ENCODE measurements at regions not wholly inside any gene's neighbourhood (a gene's known extent, or its start where the extent isn't known, plus 50 kb on each side); places are given as distances from the start of the nearest gene placed in this dataset.

DNA sequence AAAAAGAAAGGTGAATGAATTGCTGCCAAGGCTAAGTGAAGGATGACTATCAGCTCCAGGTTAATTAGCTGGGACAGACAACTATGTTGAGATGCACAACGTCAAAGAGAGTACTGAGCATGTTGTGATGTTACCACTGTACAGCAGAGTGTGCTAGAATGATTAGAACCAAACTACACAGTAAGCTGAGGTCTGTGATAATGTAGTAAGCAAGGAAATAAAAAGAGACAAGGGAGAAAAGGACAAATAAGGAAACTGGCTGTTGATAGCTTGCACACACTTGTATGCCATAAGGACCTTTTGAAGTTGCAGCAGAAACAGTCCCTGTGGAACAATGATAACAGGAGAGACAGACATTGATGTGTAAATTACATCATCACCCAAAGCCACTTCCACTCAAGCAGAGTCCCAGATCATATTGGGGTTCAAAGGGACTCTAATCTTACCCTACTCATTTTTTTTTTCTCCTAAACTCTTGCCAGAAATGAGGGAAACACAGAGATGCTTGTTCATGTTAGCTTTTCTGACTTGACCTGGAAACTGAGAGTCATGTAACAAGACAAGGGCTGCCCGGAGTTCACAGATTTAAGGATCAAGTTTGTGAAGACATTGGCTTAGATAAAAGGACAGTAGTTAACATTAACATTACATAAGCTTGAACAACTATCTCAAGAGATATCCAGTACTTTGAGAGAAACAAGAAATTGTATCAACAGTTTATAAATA lies 189.9 kb downstream of the CENPW start:
- DNase-seq, result no peak

DNA sequence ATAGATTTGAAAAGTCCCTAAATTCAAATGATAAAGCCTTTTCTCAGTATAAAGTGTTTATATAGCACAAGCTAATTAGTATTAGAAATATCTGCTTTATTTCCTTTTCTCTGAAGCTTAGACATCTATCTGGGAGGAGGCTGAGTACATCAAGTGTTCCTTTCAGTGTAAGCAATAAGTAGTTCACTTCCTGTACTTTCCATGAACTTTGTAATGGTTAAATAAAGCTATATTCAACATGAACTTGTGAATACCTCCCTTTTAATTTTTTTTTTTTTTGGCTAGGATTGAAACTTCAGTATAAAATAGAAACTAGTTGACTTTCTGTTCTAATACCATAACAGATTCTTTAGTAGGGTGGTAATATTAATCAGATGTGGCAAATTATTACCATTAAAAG lies 190.9 kb downstream of the CENPW start:
- no peak for DNase-seq

DNA sequence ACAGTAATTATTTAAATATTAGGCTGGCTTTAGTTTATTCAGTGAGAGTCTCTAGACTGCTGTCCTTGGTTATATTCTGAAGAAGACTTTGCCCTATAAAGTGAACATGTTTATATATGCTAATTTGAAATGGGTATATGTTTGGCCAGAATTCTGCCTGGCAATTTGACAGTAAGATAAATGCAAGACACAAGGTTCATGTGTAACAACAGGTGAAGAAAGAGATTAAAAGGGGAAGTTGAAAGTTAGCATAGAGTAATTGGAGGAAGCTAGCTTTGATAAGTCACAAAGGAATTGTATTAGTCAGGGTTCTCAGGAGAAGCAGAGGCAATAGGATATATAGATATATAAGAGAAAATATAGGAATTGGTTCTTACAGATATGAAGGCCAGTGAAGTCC lies 191.4 kb downstream of the CENPW start:
- DNase-seq, result no peak

DNA sequence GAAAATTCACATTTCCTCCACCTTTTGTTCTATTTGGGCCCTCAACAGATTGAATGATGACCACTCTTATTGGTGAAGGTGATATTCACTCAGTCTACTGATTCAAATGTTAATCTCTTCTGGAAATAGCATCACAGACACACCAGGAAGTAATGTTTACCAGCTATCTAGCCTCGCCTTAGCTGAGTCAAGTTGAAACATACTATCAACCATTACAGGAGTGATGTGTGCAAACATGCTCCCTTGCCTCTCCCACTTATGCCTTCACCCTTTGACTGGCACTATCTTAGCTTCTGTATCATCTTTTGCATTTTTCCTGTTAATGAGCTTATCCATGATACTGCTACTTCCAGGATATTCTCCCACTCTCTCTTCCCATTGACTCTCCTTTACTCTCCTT lies 191.9 kb downstream of the CENPW start:
- DNase-seq, result no peak

DNA sequence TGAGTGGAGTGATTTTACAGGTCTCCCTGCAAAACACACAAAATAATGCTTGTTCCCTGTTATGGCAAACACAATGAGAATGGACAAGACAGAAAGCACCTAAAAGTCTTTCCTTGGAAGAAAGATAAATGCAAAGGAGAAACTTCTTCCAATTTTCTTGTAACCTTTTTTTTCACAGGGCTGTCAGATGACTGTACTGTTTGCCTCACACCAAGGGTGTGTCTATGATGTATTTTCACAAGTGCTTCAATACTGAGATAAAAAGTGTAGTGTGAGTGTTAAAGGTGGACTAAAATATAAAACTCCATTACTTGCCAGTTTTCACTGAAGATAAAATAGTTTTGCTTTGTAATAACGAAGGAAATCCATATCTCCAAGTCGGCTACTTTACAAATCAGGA lies 194.5 kb downstream of the CENPW start:
- DNase-seq, result no peak

DNA sequence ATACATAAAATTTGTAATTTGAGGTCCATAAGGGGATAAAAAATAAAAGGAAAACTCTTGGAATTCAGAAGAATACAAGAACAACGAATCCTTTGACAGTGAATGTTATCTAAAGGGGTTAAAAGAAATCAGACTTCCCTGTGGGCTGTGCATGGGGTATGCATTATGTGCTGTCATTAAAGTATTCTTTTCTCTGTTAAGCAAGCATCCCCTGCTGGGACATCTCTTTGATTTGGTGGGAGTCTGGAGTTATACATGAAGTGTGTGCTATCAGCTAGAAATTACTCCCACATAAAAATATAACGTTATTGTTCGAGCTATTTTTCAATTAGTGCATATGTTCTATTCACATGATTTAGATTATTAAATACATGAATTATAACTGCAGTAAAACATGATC lies 195.2 kb downstream of the CENPW start:
- DNase-seq, result no peak

DNA sequence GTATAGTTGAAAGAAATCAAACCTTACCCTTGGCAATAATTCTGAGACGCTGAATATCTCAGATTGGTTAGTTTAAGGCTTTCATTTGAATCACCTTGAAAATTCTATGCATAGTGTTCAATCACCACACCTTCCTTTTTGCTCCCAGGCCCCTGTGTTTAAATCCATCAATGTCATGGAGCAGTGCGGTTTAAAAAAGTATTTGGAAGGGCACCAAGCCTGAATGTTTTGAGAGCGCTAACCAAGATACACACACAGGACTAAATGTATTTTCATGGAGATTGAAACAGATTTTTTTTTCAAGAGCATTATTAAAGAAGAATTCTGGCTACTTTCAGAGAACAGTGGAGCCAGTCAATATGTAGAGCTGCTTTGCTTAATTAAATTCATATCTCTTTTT lies 195.7 kb downstream of the CENPW start:
- no peak for DNase-seq

DNA sequence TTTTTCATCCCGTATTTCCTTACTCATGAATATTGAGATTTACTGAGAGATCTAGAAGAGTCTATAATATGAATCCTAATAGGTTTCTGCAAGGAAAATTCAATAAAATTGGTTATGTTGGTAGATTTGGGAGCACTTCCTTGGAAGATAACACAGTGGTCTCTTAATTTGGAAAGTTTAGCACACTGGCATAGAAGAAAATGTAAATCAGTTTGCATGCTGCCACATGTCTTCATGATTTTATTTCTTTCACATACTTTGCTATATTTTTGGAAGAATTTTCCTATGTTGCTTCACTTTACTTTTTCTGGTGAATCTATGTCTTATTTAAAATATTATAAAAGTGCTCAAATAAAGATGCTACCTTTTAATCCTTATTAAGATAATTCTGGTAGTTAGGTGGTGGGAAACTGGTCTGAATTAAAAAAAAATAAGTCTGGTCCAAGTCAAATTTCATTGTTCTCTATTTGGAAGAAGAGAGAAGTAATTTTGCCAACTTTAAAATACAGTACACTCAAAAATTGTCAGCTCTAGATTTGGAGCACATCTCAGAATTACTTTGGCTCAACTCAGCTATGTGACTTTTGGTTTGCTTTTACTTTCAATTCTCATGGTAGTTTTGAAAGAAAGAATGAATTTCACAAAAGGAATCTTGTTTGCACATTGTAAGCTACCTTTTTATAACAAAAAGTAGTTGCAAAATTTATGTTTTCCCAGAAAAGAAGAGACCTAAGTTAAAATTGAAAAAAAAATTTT lies 197.3 kb downstream of the CENPW start:
- no peak for DNase-seq

DNA sequence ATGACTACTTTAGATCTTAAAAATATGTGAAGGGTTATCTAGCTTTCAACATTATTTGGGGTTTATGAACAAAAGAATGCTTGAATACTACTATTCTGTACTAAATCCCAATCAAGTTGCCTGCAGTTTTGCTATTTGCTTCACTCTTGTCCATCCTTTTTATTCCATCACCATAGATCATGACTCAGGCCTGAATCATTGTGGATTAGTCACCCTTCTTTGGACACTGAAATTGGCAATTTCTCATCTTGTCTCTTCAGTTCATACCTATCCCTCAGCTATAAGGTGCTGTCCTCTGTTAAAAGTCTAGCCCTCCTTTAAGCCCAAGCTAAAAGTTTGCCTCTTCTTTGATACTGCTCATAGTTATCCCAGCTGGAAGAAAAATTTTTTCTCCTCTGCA lies 199.1 kb downstream of the CENPW start:
- no peak for DNase-seq

DNA sequence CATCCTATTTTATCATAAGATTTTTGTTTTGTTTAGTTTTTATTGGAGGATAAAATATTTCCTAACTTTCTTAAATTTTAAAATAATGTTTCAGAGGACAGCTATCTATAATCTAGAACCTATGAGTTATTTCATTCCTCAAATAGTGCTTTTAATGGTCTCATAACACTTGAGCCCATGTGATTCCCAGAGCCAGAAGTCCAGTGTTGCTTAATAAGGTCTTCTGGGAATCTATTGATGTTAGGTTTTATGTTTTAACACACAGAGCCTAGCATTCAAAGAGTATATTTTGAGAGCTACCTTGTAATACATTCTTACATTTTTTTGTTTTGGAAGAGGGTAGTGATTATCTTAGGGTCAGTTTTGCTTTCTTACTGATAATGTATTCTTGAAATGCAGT lies 200.2 kb downstream of the CENPW start:
- no peak for DNase-seq

DNA sequence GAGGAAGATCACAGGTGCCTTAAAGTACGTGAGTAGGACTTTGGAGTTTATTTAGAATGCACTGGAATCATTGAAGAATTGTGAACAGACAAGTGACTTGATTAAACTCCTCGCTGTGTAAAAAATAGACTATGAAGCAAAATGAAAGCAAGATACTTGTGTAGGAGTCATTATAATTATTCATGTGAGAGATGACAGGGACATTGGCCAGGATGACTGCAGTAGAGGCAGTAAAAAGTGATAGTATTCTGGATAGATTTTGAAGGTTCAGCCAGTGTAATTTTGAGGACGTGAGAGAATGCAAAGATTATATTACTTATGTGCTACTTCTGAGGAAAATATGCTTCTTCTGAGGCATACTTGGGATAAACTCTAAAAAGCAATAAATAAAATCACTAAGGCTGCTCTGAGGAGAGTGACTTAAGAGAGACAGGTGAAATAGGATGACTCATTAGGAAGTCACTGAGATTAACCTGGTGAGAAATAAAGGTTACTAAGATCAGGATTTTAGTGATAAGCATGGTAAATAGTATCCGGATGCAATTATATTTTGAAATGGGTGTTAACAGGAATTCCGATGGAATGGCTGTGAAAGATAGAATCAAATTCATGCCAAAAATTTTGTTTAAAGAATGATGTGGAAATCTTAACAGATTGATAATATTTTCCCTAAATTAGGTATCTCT lies 202.0 kb downstream of the CENPW start:
- DNase-seq, result no peak

DNA sequence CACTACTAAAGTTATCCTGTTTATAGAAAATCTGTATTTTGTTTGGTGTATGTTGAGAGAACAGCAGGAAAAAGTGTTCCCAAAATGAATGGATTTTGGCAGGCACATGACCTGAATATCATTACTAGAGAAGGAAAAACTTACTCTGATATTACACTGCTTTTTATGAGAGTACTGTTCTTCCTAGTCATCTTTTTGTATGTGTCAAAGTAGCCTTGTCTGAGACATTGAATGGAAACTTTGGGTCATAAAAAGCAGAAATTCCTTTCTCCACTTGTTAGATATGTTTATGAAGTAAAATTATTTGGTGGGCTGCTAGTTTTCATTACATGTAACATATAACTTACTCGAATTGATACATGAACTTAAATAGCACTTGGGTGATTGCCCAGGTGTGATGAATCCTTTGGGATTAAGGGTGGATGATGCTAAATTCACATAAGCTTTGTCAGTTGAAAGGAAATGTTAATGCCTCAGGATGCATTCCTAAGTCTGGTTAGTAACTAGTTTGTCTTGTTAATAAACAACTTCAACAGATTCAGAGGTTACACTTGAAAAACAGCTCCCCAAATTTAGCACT lies 206.7 kb downstream of the CENPW start:
- no peak for DNase-seq

DNA sequence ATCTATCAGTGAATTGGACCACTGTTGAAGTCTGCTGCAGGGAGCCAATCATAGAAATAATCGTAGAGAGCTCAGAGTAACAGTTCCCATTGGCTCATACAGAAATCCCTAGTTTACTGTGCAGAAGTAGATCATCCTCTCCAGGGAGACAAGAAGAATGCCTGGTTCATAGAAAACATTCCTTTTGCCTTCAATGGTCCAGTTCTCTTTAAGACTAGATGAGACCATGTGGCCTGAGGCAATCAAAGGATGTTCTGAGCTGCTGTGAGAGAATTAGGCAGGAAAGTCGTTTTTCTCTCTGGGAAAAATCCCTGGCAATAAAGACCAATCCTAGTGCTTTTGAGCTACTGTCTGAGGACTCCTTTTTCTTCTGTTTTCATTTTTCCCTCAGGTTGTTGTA lies 208.4 kb downstream of the CENPW start:
- DNase-seq, result no peak

DNA sequence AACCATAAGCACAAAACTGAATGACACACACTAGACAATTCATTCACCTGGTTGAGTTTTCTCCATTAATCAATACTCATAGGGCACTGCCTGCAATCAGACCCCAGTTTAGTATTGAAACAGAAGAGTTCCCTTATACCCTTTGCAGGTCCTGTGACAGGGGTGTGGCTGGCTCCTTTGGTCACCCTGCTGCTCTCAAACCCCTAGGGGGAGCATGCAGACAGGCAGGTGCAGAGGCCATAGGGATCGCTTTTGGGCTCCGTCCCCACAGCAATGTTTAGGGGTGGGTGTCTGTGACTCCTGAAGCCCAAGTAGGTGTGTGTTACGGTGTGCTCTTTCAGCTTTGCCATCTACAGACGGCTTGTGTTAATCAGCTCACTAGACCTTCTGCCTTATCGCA lies 210.4 kb downstream of the CENPW start:
- DNase-seq, result no peak

DNA sequence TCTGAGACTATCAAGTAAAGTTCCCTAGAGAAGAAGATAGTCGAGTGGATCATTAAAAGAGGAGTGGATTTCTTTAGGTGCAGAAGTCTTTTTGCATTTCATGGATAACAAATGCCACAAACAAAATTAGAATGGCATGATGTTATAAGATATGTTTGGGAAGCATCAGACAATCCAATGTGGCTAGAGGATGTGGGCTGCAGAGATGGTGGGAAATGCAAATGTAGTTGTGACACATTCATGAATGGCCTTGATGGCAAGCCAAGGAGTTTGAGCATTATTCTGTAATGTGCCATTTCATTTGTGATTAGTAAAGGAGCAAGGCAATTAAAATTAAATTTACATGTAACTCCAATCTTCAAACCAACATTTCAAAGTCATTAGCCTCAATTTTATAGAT lies 211.9 kb downstream of the CENPW start:
- DNase-seq, result no peak

DNA sequence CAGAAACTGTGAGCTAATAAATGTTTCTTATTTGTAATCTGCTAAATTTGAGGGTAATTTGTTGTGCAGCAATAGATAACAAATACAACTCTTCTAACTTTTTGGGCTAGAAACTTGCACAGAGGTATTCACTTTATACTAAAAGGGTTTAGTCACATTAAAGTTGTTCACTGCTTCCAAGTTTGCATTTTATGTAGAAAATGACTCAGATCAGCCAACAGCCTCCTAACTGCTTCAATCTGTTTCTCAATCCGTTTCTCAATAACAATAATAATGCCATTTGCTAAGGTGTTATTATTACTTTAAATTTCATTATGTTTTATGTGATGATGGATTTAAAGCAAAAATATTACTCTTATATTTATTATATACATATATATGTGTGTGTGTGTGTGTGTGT lies 213.9 kb downstream of the CENPW start:
- DNase-seq, result no peak

DNA sequence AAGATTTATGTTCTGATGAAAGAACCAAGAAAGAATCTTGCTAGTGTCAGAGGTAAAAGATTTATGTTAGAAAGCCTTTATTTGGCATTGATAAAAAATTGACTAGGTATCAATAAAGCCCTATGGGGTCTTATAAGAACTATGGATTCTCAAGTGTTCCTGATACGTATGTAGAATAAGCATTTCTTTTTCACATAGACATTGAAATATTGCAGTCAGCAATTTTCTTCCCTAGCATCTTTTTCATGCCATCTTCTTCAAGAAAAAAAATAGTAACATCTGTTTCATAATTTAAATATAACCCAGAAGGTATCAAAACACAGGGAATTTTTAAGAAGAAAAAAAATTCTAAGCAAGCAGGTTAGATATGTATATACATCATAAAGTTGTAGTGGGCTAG lies 230.6 kb downstream of the CENPW start:
- DNase-seq, result no peak

DNA sequence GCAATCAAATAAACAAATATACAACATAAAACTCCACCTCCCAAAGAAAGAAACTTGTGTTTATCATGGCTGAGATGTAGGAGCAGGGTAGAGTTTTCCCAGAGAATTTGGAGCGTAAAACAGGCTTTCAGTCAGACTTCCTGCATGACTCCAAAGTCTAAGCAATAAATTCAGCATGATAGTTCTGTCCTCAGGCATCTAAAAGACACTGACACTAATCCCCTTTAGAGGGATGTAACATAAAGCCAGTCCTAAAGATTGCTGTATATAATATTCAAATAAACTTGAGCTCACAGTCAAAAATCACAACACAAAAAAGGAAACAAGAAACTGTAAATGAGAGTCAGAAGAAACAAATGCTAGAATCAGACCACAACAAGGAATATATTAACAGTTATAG lies 234.4 kb downstream of the CENPW start:
- no peak for DNase-seq

DNA sequence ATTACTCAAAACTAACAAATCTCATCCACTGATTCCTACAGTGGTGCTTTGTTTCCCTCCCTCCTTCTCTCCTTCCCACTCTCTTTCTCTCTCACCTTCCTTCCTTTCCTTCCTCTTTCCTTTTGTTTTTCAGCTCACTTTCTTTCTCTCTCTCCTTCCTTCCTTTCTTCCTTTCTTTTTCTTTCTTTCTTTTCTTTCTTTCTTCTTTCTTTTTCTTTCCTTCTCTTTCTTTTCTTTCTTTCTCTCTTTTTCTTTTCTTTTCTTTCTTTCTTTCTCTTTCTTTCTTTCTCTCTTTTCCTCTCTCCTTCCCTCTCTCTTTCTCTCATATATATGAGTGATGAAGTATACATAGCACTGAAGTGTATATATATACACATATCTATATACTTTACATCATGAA lies 241.4 kb downstream of the CENPW start:
- DNase-seq, result no peak

DNA sequence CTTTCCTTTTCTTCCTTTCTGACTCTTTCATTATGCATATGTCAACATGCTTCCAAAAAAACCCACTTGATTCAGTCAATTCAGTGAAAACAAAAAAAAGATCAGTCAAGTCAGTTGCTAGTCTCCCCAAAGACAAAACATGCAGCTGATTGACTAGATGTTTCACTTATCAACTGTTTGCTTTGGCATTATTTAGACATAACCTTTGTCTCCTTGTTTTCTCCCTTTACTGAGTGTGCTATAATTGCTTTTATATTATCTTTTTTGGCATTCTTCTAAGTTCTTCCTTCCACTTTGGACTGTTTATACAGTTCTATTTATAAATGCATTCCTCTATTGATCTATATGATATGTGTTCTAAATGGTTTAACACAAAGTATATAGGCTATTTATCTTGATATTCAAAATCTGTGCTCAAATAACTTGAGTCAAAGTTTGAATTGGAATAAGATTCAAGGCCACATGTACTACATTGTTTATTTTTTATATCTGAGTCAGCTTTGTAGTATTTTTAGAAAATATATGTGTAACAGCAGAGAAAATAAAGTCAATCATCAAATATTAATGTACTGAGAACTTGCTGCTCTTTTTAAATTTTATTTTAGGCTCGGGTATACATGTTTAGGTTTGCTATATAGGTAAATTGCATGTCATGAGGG lies 260.5 kb downstream of the CENPW start:
- no peak for DNase-seq

DNA sequence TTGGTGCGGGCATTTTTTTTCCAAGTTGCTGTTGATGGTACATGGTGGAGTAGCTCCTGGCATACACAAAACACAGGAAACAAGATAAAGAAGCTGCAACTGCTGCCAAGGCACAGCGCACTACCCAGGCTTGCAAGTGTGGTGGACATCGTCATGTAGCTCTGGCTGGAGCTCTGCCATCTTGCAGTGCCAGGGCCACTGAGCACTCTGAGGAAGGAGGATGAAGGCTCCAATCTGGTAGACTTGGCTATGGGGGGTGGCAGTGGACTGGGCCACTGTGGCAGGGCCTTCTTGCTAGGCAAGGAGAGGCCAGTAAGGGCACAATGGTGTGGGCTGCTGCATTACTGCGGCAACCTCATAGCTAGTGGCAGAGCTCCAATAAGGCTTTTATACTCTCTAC lies 263.5 kb downstream of the CENPW start:
- DNase-seq, result no peak

DNA sequence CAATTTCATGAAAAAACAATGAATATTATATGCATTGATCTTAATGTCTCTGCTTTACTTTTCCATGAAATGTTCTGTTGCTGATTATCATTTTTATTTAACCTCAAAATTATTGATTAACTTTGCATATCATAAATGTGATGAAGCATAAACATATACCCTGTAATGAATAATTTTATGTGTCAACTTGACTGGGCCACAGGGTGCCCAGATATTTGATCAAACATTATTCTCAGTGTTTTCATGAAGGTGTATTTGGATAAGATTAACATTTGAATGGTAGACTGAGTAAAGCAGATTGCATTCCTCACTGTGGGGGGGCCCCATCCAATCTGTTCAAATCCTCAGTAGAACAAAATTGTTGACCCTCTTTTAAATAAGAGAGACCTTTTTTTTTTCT lies 265.2 kb downstream of the CENPW start:
- DNase-seq, result no peak
